ENCODE measurements at regions not wholly inside any gene's neighbourhood (a gene's known extent, or its start where the extent isn't known, plus 50 kb on each side); places are given as distances from the start of the nearest gene placed in this dataset.

DNA sequence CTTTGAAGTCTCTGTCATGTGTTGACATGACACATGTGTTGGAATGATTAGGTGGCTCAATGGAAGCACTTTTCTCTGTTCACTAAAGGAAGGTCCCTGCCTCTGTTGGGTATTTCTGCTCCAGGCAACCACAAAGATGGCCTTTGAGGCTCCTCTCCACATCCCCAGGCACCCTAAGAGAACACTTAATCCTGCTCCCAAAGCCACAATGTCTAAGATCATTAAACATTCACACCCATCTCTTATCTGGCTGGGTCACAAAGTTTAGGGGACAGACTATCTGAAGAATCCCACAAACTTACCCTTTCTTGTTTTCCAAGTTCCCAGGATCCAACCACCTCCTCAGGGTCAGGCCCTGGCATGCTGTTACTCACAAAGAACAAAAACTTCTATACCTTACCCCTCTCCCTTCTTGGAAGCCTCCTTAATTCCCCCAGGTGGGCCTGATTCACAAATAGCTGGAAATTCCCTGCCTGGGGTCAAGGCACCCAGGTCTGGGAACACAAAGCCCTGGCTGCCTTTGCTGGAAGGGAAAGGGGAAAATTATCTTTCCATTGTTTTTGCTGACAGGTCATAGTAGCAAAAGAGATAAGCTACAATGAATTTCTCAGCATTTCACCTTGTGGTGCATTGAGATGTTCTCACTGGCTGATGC is 333.7 kb downstream of the PCNX1 start:
- TF ChIP-seq, protein P1, sequence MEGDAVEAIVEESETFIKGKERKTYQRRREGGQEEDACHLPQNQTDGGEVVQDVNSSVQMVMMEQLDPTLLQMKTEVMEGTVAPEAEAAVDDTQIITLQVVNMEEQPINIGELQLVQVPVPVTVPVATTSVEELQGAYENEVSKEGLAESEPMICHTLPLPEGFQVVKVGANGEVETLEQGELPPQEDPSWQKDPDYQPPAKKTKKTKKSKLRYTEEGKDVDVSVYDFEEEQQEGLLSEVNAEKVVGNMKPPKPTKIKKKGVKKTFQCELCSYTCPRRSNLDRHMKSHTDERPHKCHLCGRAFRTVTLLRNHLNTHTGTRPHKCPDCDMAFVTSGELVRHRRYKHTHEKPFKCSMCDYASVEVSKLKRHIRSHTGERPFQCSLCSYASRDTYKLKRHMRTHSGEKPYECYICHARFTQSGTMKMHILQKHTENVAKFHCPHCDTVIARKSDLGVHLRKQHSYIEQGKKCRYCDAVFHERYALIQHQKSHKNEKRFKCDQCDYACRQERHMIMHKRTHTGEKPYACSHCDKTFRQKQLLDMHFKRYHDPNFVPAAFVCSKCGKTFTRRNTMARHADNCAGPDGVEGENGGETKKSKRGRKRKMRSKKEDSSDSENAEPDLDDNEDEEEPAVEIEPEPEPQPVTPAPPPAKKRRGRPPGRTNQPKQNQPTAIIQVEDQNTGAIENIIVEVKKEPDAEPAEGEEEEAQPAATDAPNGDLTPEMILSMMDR (IDR thresholded peaks at IDR 0.05 in 4 of 5, conservative IDR thresholded peaks at IDR 0.05 in 1 of 5): no peak
- TF ChIP-seq POLR2A (IDR thresholded peaks at IDR 0.05): no peak

Data from gastrocnemius medialis (tissue), 4 donors.